ENCODE measurements at regions not wholly inside any gene's neighbourhood (a gene's known extent, or its start where the extent isn't known, plus 50 kb on each side); places are given as distances from the start of the nearest gene placed in this dataset.

DNA sequence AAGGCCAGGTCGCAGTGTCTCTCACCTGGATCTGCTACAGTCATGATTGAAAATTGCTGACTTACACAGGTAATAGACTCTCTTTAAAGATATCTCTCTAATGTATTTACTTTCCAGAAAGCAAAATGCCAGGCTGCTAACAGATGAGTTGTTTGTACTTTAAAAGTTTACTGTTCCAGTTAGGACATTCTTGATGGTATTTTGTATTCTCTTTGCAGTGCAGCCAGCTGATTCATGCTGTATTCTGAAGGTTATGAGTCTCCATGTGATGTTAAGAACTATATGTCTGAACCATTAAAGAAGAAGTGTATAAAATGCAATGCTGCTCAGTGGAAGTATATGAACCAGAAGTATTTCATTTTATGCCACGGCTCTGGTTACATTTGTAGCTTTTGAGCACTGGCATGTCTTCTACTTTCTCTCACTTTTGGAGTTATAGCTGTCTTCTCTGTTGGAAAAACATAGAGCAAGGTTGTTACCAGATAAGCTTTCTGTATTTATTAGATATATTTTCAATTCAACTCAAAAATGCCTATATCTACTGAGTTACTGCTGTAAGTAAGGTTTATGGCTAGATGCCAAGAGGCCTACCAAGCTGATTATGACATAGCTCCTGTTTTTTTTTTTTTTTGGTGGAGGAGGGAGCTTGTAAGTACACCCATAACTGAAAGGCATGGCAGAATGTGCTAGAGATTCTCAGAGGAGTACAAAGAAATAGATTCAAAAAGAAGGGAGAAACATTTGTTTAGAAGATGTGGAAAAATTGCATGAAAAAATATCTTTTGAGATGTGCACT lies 130.5 kb upstream of the MAN1A1 start:
- Mint-ChIP-seq H3K4me3 (no peak overlapping the region), H3K27ac (no peak overlapping the region), H3K36me3 (ENCODE audit: low read depth) (no peaks in the 10 kb centered on the region), H3K4me1 (ENCODE audit: low read depth) (no peaks in the 10 kb centered on the region), H3K27me3 (no peaks in the 10 kb centered on the region), H3K9me3 (no peaks in the 10 kb centered on the region)
- no peak for DNase-seq

GRCh38 chr6:119476554-119476953 lies 127.0 kb upstream of the MAN1A1 start:
- H3K36me3 Mint-ChIP-seq (ENCODE audit: low read depth), result no peaks in the 10 kb centered on the region
- DNase-seq, result no peak
- H3K4me1 Mint-ChIP-seq (ENCODE audit: low read depth), result no peaks in the 10 kb centered on the region
- H3K27me3 Mint-ChIP-seq, result no peaks in the 10 kb centered on the region
- H3K9me3 Mint-ChIP-seq, result peaks cover 4% of the 10 kb centered on the region
- H3K4me3 Mint-ChIP-seq, result no peak overlapping the region
- no peak overlapping the region for H3K27ac Mint-ChIP-seq

GRCh38 chr6:119476024-119476423 lies 126.5 kb upstream of the MAN1A1 start:
- Mint-ChIP-seq H3K9me3 (peaks cover 4% of the 10 kb centered on the region), H3K36me3 (ENCODE audit: low read depth) (no peaks in the 10 kb centered on the region), H3K27ac (no peak overlapping the region), H3K4me1 (ENCODE audit: low read depth) (no peaks in the 10 kb centered on the region), H3K4me3 (no peak overlapping the region), H3K27me3 (no peaks in the 10 kb centered on the region)
- no peak for DNase-seq

DNA sequence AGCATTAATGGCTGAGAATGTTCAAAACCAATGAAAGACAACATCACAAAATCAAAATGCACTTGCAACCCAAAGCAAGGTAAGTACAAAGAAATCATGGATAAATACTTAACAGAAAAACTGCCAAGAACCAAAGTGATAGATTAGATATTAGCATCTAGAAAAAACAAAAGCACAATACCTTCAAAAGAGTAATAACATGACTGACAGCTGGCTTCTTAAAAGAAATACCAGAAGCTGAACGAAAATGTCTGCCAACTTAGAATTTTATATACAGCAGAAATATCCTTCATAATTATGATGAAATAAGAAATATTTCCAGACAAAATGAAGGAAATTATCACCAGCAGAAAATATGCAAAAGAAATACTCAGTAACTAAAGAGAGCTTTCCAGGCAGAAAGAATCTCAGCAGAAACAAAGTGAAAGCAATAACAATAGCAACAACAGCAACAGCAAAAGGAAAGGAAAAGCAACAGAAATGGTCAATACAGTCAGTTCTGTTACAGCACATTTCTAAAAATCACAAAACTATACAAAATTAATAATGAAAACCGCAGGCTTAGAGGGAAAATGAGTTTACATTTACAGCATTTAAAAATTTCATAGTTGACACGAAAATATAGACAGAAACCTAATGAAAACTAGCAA lies 121.5 kb upstream of the MAN1A1 start:
- Mint-ChIP-seq H3K9me3 (peaks cover 4% of the 10 kb centered on the region), H3K27ac (no peak overlapping the region), H3K27me3 (no peaks in the 10 kb centered on the region), H3K4me1 (ENCODE audit: low read depth) (peaks cover 4% of the 10 kb centered on the region), H3K4me3 (no peak overlapping the region), H3K36me3 (ENCODE audit: low read depth) (no peaks in the 10 kb centered on the region)
- DNase-seq, result no peak

DNA sequence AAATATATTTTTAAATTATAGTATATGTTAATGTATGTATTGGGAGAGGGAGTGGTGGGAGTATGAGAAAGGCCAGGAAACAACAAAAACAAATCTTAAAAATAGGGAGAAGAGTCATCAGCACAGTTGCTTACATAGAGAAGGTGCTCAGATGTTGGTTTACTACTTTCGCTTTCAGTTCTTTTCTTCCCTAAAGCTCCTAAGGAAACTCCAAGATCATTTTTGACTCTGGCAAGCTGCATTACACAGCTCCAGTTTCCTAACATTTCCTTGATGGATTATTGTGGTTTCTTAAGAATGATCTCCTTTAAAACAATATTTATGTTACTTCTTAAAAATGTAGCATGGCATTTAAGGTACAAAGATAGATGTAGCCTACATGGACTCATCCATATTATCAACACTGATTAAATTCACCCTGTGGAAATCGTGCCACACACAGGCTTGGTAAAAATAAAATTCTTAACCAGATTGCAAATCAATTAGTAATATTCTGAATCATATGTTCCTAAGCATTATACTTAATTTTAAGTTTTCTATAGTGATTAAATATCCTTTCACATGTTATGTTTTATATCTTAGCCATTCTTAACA lies 118.0 kb upstream of the MAN1A1 start:
- Mint-ChIP-seq H3K36me3 (ENCODE audit: low read depth) (no peaks in the 10 kb centered on the region), H3K4me1 (ENCODE audit: low read depth) (peaks cover 18% of the 10 kb centered on the region)

GRCh38 chr6:119466226-119466625 lies 116.7 kb upstream of the MAN1A1 start:
- H3K4me3 Mint-ChIP-seq, result no peak overlapping the region
- no peaks in the 10 kb centered on the region for H3K36me3 Mint-ChIP-seq (ENCODE audit: low read depth)
- H3K4me1 Mint-ChIP-seq (ENCODE audit: low read depth), result peaks cover 18% of the 10 kb centered on the region
- H3K27ac Mint-ChIP-seq, result no peak overlapping the region
- DNase-seq, result no peak
- no peaks in the 10 kb centered on the region for H3K27me3 Mint-ChIP-seq
- no peaks in the 10 kb centered on the region for H3K9me3 Mint-ChIP-seq

More for the DNA sequence above, 118.0 kb upstream of the MAN1A1 start:
- H3K27ac Mint-ChIP-seq, result no peak overlapping the region
- peaks cover 2% of the 10 kb centered on the region for H3K9me3 Mint-ChIP-seq
- H3K27me3 Mint-ChIP-seq, result no peaks in the 10 kb centered on the region
- no peak for DNase-seq
- no peak overlapping the region for H3K4me3 Mint-ChIP-seq

DNA sequence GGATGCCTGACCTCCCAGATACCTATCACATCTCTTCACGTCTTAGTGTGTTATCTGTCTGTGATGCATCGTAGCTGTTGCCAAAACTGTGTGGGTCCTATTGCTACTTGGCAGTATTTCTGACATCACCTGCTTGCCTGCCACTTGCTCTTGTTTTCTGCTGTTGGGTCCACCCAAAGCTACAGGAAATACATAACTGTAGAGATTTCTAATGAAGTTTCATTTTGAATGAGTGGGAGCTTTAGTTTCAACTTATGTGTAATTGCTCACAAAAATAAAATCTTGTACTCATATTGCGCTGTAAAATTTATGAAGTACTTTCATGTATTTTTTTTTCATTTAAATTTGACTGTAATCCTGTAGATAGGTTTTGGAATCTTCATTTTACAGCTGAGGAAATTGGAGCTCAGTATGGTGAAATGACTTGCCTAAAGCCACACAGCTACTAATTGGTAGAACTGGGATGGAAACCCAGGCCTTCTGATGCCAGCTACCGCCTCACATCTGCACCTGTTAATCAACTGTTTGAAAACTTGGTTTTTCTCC lies 113.6 kb upstream of the MAN1A1 start:
- H3K27me3 Mint-ChIP-seq, result no peaks in the 10 kb centered on the region
- peaks cover 4% of the 10 kb centered on the region for H3K9me3 Mint-ChIP-seq
- no peak for DNase-seq
- peaks cover 18% of the 10 kb centered on the region for H3K4me1 Mint-ChIP-seq (ENCODE audit: low read depth)
- peak overlapping the region; percentile 38 for H3K27ac Mint-ChIP-seq
- H3K36me3 Mint-ChIP-seq (ENCODE audit: low read depth), result no peaks in the 10 kb centered on the region
- no peak overlapping the region for H3K4me3 Mint-ChIP-seq

GRCh38 chr6:119461187-119461586 lies 111.6 kb upstream of the MAN1A1 start:
- Mint-ChIP-seq H3K27ac (no peak overlapping the region), H3K36me3 (ENCODE audit: low read depth) (no peaks in the 10 kb centered on the region), H3K4me1 (ENCODE audit: low read depth) (peaks cover 14% of the 10 kb centered on the region), H3K4me3 (no peak overlapping the region), H3K27me3 (peaks cover 2% of the 10 kb centered on the region), H3K9me3 (peaks cover 4% of the 10 kb centered on the region)
- no peak for DNase-seq

DNA sequence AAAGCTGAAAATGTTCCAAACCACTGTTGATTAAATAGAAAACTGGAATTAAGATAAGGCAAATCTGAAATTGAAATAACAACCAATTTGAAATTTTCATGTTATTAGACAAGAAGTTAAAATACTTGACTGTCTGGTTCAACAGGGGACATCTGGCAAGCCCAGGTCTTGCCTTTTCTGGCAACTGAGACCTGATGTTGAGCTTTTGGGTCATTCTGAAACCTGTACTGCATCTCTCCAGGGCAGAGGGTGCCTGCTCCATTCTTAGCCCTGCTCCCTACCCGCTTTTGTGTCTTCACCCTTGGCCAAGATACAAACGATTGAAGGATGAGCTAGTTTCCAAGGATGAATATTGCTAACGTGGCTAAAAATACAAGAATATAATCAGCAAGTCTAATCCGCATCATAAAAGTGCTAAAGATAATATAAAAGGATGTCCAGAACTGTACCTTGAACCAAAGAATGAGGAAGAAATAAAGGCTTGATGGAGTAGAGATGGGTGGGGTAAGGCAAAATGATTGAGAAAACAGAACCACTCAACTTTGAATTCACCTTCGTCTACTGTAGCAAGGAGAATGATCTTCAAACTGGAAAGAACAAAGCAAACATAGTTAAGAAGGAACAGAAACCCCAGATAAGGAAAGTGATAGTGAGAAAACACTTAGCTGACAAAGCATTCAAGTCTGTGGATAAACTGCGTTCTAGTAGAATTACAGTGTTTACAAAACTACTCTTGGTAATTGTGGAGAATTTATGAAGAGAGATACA lies 109.8 kb upstream of the MAN1A1 start:
- H3K9me3 Mint-ChIP-seq, result peaks cover 4% of the 10 kb centered on the region
- H3K36me3 Mint-ChIP-seq (ENCODE audit: low read depth), result no peaks in the 10 kb centered on the region
- no peak overlapping the region for H3K27ac Mint-ChIP-seq
- peaks cover 14% of the 10 kb centered on the region for H3K4me1 Mint-ChIP-seq (ENCODE audit: low read depth)
- H3K27me3 Mint-ChIP-seq, result peaks cover 2% of the 10 kb centered on the region
- no peak for DNase-seq
- no peak overlapping the region for H3K4me3 Mint-ChIP-seq

DNA sequence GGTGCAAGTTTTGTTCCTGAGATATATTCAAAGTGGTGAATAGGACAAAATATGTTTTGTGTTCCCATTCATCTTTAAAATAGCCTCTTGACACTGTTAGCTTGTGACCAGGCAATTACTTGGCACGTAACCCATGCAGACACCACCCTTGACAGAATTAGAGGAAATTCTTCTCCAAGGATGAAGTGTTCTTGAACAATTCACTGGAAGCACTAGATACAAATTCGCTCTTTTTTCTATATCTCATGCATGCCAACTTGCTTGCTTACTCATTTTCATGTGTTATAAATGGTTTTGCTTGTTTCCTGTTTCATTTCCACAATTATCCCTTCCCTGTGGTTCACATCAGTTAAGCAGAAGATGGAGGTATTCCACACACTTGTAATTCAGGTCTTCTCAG lies 105.2 kb upstream of the MAN1A1 start:
- H3K27ac Mint-ChIP-seq, result no peak overlapping the region
- H3K4me3 Mint-ChIP-seq, result no peak overlapping the region
- no peaks in the 10 kb centered on the region for H3K9me3 Mint-ChIP-seq
- no peak for DNase-seq
- peaks cover 5% of the 10 kb centered on the region for H3K27me3 Mint-ChIP-seq
- H3K36me3 Mint-ChIP-seq (ENCODE audit: low read depth), result no peaks in the 10 kb centered on the region
- no peaks in the 10 kb centered on the region for H3K4me1 Mint-ChIP-seq (ENCODE audit: low read depth)

- no peak for DNase-seq
- no peaks in the 10 kb centered on the region for H3K9me3 Mint-ChIP-seq
- no peaks in the 10 kb centered on the region for H3K4me1 Mint-ChIP-seq (ENCODE audit: low read depth)
- H3K27ac Mint-ChIP-seq, result no peak overlapping the region
- peaks cover 5% of the 10 kb centered on the region for H3K27me3 Mint-ChIP-seq
- no peaks in the 10 kb centered on the region for H3K36me3 Mint-ChIP-seq (ENCODE audit: low read depth)
- H3K4me3 Mint-ChIP-seq, result no peak overlapping the region
Measured at GRCh38 chr6:119453242-119454200, 104.0 kb upstream of the MAN1A1 start.

DNA sequence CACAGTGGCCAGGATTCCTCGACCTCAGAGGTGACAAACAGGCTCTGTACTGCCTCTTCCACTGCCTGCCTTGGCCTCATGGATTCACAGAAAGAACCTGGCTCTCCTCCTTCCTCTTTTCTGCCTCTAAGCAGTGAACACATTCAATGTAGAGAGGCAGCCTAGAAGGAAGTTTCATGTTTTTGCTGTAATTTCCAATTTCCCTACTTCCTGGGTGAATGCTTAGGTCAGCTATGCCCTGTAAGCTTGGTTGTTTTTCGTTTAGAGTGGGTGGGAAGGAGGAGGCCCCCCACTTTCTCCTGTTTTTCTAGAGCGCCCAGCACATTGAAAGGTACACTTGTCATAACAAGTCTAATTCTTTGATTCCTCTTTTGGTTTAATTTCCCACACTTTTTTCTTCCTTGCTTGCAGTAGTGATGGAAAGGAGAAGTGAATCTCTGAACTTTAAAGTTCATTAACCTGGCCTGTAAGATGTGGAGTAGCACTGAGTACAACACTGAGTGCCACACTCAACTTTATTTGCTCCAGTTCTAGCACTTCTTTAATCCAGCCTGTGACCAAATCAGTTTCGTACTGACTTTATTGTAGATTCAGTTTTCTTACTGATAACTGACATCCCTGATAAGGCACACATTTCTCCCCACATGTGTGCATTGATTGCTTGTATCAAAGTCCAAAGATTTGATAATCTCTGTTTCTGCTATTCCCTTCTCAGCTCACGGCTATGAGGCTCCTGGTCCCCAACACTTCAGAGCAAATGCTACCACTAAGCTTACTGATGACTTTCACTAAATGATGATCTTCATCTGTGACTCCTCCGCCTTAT lies 100.0 kb upstream of the MAN1A1 start:
- Mint-ChIP-seq H3K4me3 (no peak overlapping the region), H3K27ac (no peak overlapping the region), H3K36me3 (ENCODE audit: low read depth) (no peaks in the 10 kb centered on the region), H3K4me1 (ENCODE audit: low read depth) (peaks cover 14% of the 10 kb centered on the region), H3K27me3 (peaks cover 3% of the 10 kb centered on the region), H3K9me3 (no peaks in the 10 kb centered on the region)
- no peak for DNase-seq

- H3K4me1 Mint-ChIP-seq (ENCODE audit: low read depth), result peaks cover 19% of the 10 kb centered on the region
- no peak overlapping the region for H3K27ac Mint-ChIP-seq
- DNase-seq, result no peak
- no peaks in the 10 kb centered on the region for H3K9me3 Mint-ChIP-seq
- H3K36me3 Mint-ChIP-seq (ENCODE audit: low read depth), result no peaks in the 10 kb centered on the region
- no peak overlapping the region for H3K4me3 Mint-ChIP-seq
- H3K27me3 Mint-ChIP-seq, result peaks cover 3% of the 10 kb centered on the region
Measured at GRCh38 chr6:119447921-119448320, 98.4 kb upstream of the MAN1A1 start.
